Retinal pigment epithelial cell (primary cell): ENCODE measurements at regions not wholly inside any gene's neighbourhood (a gene's known extent, or its start where the extent isn't known, plus 50 kb on each side); places are given as distances from the start of the nearest gene placed in this dataset.

Experiments
- DNase-seq: peaks from one replicate; pipeline ENCODE4 v3.0.0-alpha.2; 2010; ENCODE audit warnings: low read depth
- H3K4me3 ChIP-seq: 2 replicates; pipeline ENCODE4 v1.5.1; 2011; ENCODE audit warnings: mild to moderate bottlenecking, low read length, control low read depth, moderate library complexity
- CTCF ChIP-seq: conservative IDR thresholded peaks from 2 replicates; pipeline ENCODE4 v1.5.1; 2011; ENCODE audit warnings: low read depth, low read length, control low read depth, inconsistent platforms

- no peak for DNase-seq
- TF ChIP-seq CTCF = no peak
- H3K4me3 ChIP-seq = no peak overlapping the region
These were observed 643.9 kb upstream of the CAMK1G start for GRCh38 chr1:208939537-208940085.

- no peak overlapping the region for H3K4me3 ChIP-seq
- DNase-seq = no peak
- no peak for TF ChIP-seq CTCF
These were observed 641.0 kb upstream of the CAMK1G start for GRCh38 chr1:208942394-208943130.

GRCh38 chr1:208943291-208943690 lies 640.2 kb upstream of the CAMK1G start:
- no peak overlapping the region for H3K4me3 ChIP-seq
- TF ChIP-seq CTCF = no peak
- no peak for DNase-seq

- DNase-seq = no peak
- H3K4me3 ChIP-seq = no peak overlapping the region
- no peak for TF ChIP-seq CTCF
These were observed 638.5 kb upstream of the CAMK1G start for GRCh38 chr1:208944981-208945451.

- no peak for DNase-seq
- H3K4me3 ChIP-seq = no peak overlapping the region
- TF ChIP-seq CTCF = no peak
These were observed 633.3 kb upstream of the CAMK1G start for GRCh38 chr1:208950206-208950605.

GRCh38 chr1:208951026-208951525 lies 632.4 kb upstream of the CAMK1G start:
- no peak overlapping the region for H3K4me3 ChIP-seq
- no peak for TF ChIP-seq CTCF
- no peak for DNase-seq

- DNase-seq = no peak
- no peak overlapping the region for H3K4me3 ChIP-seq
- no peak for TF ChIP-seq CTCF
These were observed 631.6 kb upstream of the CAMK1G start for GRCh38 chr1:208951908-208952307.
